Mesodermal cell (in vitro differentiated cells): ENCODE measurements at regions not wholly inside any gene's neighbourhood (a gene's known extent, or its start where the extent isn't known, plus 50 kb on each side); places are given as distances from the start of the nearest gene placed in this dataset.

ENCODE experiments used
- H3K27ac ChIP-seq: 2 replicates; pipeline ENCODE4 v1.7.0; 2013; ENCODE audit warnings: mild to moderate bottlenecking, low read depth, low read length, moderate library complexity; ENCODE audit not compliant: severe bottlenecking
- H3K36me3 ChIP-seq: 2 replicates; pipeline ENCODE4 v1.7.1; 2013; ENCODE audit warnings: mild to moderate bottlenecking, low read length, moderate library complexity; ENCODE audit not compliant: control insufficient read depth, insufficient read depth
- H3K4me1 ChIP-seq: one replicate; pipeline ENCODE4 v1.7.1; 2013; ENCODE audit warnings: mild to moderate bottlenecking, low read length; ENCODE audit not compliant: insufficient read depth, control insufficient read depth, poor library complexity, severe bottlenecking
- H3K4me3 ChIP-seq: 2 replicates; pipeline ENCODE4 v1.7.0; 2013; ENCODE audit warnings: low read length, control low read depth, mild to moderate bottlenecking; ENCODE audit not compliant: insufficient read depth, poor library complexity, severe bottlenecking; ENCODE audit errors: extremely low read depth
- H3K9me3 ChIP-seq: 2 replicates; pipeline ENCODE4 v1.7.1; 2013; ENCODE audit warnings: mild to moderate bottlenecking, low read length, moderate library complexity; ENCODE audit not compliant: control insufficient read depth
- WGBS, 2 experiments: methylation state at CpG; one replicate each; pipeline ENCODE4 v1.1.5; 2013; ENCODE audit warnings: missing lambda C conversion rate in 2 of 2; ENCODE audit not compliant: insufficient coverage in 2 of 2; 5-methylcytosine and 5-hydroxymethylcytosine counted together

DNA sequence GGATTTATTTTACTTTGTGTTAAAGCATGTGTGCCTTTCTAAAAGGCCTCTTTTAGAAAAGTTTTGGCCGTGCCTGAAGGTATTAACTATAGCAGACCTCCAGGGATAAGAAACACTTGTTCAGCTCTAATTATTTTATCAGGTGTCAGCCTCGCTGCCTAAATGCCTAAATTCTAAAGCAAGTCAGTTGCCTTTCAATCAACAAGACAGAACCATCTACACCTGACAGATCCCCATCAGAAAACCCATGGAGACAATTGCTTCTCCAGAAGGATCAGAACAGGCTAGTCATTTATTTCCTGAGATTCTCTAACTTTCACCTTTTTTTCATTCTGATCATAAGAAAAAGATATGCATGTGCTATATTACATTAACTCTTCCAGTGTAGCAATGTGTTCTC, 171.4 kb upstream of the GPC6 start:
- H3K36me3 ChIP-seq: no peaks in the 10 kb centered on the region
- H3K4me3 ChIP-seq: no peak overlapping the region
- WGBS, 2 experiments: 91 to 100% methylated on average over 2 of the region's 2 CpGs
- no peaks in the 10 kb centered on the region for H3K4me1 ChIP-seq
- H3K27ac ChIP-seq: no peak overlapping the region
- no peaks in the 10 kb centered on the region for H3K9me3 ChIP-seq

- Histone ChIP-seq H3K27ac (no peak overlapping the region), H3K4me1 (no peaks in the 10 kb centered on the region), H3K4me3 (no peak overlapping the region), H3K36me3 (no peaks in the 10 kb centered on the region), H3K9me3 (no peaks in the 10 kb centered on the region)
- WGBS, 2 experiments: no CpG with 5 or more reads among the region's 1 CpG
Observed at GRCh38 chr13:93058301-93058700, 168.3 kb upstream of the GPC6 start.

- no peaks in the 10 kb centered on the region for H3K9me3 ChIP-seq
- no peak overlapping the region for H3K27ac ChIP-seq
- 92% methylated on average over 2 of the region's 5 CpGs; no CpG with 5 or more reads in 1 of the 2 experiments for WGBS, 2 experiments
- no peak overlapping the region for H3K4me3 ChIP-seq
- no peaks in the 10 kb centered on the region for H3K36me3 ChIP-seq
- H3K4me1 ChIP-seq: no peaks in the 10 kb centered on the region
Observed at GRCh38 chr13:93060144-93060543, 166.5 kb upstream of the GPC6 start.

GRCh38 chr13:93066187-93066586, 160.4 kb upstream of the GPC6 start:
- Histone ChIP-seq H3K27ac (no peak overlapping the region), H3K9me3 (no peaks in the 10 kb centered on the region), H3K4me3 (no peak overlapping the region), H3K36me3 (no peaks in the 10 kb centered on the region), H3K4me1 (no peaks in the 10 kb centered on the region)
- 83 to 87% methylated on average over 3 to 4 of the region's 4 CpGs for WGBS, 2 experiments

DNA sequence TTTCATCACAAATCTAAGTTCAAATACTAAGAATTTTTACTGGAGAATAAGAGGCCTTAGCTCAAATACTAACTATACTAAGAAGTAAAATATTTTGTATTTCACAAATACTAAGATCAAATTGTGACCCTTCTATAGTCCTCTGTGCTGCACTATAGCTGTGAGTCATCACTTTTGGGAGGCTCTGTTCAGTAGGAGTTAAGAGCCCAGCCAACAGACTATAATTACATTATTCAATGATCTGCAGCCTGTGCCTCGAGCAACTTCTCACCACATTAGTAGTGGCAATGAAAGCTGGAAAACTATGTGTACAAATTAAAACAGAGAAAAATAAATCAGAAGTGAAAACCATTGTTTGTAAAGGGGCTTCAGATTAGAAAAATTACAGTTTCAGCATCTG, 147.3 kb upstream of the GPC6 start:
- H3K4me1 ChIP-seq: no peaks in the 10 kb centered on the region
- no peaks in the 10 kb centered on the region for H3K9me3 ChIP-seq
- H3K27ac ChIP-seq: no peak overlapping the region
- no peaks in the 10 kb centered on the region for H3K36me3 ChIP-seq
- no CpG with 5 or more reads among the region's 1 CpG for WGBS, 2 experiments
- H3K4me3 ChIP-seq: no peak overlapping the region

DNA sequence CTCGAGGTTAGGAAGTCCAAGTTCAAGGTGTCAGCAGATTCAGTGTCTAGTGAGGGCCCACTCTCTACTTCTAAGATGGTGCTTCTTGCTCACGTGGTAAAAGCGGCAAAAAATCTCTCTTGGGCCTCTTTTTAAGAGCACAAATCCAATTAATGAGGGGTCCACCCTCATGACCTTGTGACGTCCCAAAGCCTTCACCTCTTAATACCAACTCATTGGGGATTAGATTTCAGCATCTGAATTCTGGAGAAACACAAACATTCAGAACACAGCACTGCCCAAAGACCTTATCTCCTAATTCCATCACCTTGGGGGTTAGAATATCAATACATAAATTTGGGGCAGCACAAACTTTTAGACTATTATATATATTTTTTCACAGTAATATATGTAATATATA, 146.4 kb upstream of the GPC6 start:
- Histone ChIP-seq H3K4me3 (no peak overlapping the region), H3K4me1 (no peaks in the 10 kb centered on the region), H3K36me3 (no peaks in the 10 kb centered on the region), H3K9me3 (no peaks in the 10 kb centered on the region), H3K27ac (no peak overlapping the region)
- 83 to 86% methylated on average over 3 of the region's 4 CpGs for WGBS, 2 experiments

- whole genome bisulfite sequencing, 2 experiments: 67% methylated on average over 1 of the region's 1 CpG; no CpG with 5 or more reads in 1 of the 2 experiments
- Histone ChIP-seq H3K4me3 (no peak overlapping the region), H3K4me1 (no peaks in the 10 kb centered on the region)
Observed at GRCh38 chr13:93080587-93080986, 146.0 kb upstream of the GPC6 start.

GRCh38 chr13:93086329-93086728, 140.3 kb upstream of the GPC6 start:
- 94% methylated on average over 2 of the region's 2 CpGs; no CpG with 5 or more reads in 1 of the 2 experiments for WGBS, 2 experiments

More at GRCh38 chr13:93080587-93080986, 146.0 kb upstream of the GPC6 start:
- Histone ChIP-seq H3K36me3 (no peaks in the 10 kb centered on the region), H3K9me3 (no peaks in the 10 kb centered on the region), H3K27ac (no peak overlapping the region)

GRCh38 chr13:93098972-93099371, 127.6 kb upstream of the GPC6 start:
- Histone ChIP-seq H3K4me3 (no peak overlapping the region), H3K27ac (no peak overlapping the region), H3K4me1 (no peaks in the 10 kb centered on the region), H3K36me3 (no peaks in the 10 kb centered on the region), H3K9me3 (no peaks in the 10 kb centered on the region)
- 97 to 98% methylated on average over 5 to 6 of the region's 6 CpGs for WGBS, 2 experiments

More at GRCh38 chr13:93086329-93086728, 140.3 kb upstream of the GPC6 start:
- no peaks in the 10 kb centered on the region for H3K9me3 ChIP-seq
- H3K4me1 ChIP-seq: no peaks in the 10 kb centered on the region
- no peaks in the 10 kb centered on the region for H3K36me3 ChIP-seq
- H3K4me3 ChIP-seq: no peak overlapping the region
- H3K27ac ChIP-seq: no peak overlapping the region

- Histone ChIP-seq H3K27ac (no peak overlapping the region), H3K4me1 (no peaks in the 10 kb centered on the region), H3K36me3 (no peaks in the 10 kb centered on the region), H3K9me3 (no peaks in the 10 kb centered on the region), H3K4me3 (no peak overlapping the region)
- WGBS, 2 experiments: no CpG with 5 or more reads among the region's 2 CpGs
Observed at GRCh38 chr13:93101226-93101734, 125.3 kb upstream of the GPC6 start.

- Histone ChIP-seq H3K4me1 (no peaks in the 10 kb centered on the region), H3K27ac (no peak overlapping the region), H3K4me3 (no peak overlapping the region), H3K9me3 (no peaks in the 10 kb centered on the region), H3K36me3 (no peaks in the 10 kb centered on the region)
- WGBS, 2 experiments: 93 to 100% methylated on average over 3 to 6 of the region's 6 CpGs
Observed at GRCh38 chr13:93104270-93104669, 122.3 kb upstream of the GPC6 start.
